ENCODE measurements at regions not wholly inside any gene's neighbourhood (a gene's known extent, or its start where the extent isn't known, plus 50 kb on each side); places are given as distances from the start of the nearest gene placed in this dataset.

GRCh38 chr5:5602554-5602953 is 180.1 kb downstream of the ICE1 start:
- ATAC-seq: no peak
- H3K27ac ChIP-seq: no peak overlapping the region
- no peaks in the 10 kb centered on the region for H3K36me3 ChIP-seq
- H3K27me3 ChIP-seq: no peaks in the 10 kb centered on the region
- FAIRE-seq: no peak
- intact Hi-C loops (cut with DNase I): no loop called here
- H3K9me3 ChIP-seq: no peaks in the 10 kb centered on the region
- H3K4me3 ChIP-seq: no peak overlapping the region
- 75 to 94% methylated on average over 1 of the region's 1 CpG for WGBS, 2 donors
- no peak for DNase-seq
- H3K4me1 ChIP-seq: no peaks in the 10 kb centered on the region
- no peak for TF ChIP-seq CTCF (IDR thresholded peaks at IDR 0.05)

GRCh38 chr5:5598547-5599113 is 176.2 kb downstream of the ICE1 start:
- H3K9me3 ChIP-seq: no peaks in the 10 kb centered on the region
- H3K4me1 ChIP-seq: no peaks in the 10 kb centered on the region
- H3K27me3 ChIP-seq: peaks cover 0 to 4% (median 0%) of the 10 kb centered on the region in 4 donors
- intact Hi-C loops (cut with DNase I): no loop called here
- FAIRE-seq (no peak), ATAC-seq (no peak), DNase-seq (no peak)
- no peaks in the 10 kb centered on the region for H3K36me3 ChIP-seq
- 65 to 74% methylated on average over 8 of the region's 8 CpGs for WGBS, 2 donors
- H3K4me3 ChIP-seq: no peak overlapping the region
- H3K27ac ChIP-seq: no peak overlapping the region
- no peak for TF ChIP-seq CTCF (IDR thresholded peaks at IDR 0.05)

- FAIRE-seq (no peak), ATAC-seq (no peak), DNase-seq (no peak)
- no peak for TF ChIP-seq CTCF (IDR thresholded peaks at IDR 0.05)
- Histone ChIP-seq H3K9me3 (no peaks in the 10 kb centered on the region), H3K27ac (no peak overlapping the region), H3K27me3 (peaks cover 0 to 7% (median 0%) of the 10 kb centered on the region in 4 donors), H3K36me3 (no peaks in the 10 kb centered on the region), H3K4me3 (no peak overlapping the region), H3K4me1 (no peaks in the 10 kb centered on the region)
- intact Hi-C loops (cut with DNase I): no loop called here
Observed at GRCh38 chr5:5593391-5593790, 170.9 kb downstream of the ICE1 start.

GRCh38 chr5:5592541-5592940 is 170.1 kb downstream of the ICE1 start:
- DNase-seq (no peak), FAIRE-seq (no peak), ATAC-seq (no peak)
- TF ChIP-seq CTCF (IDR thresholded peaks at IDR 0.05): no peak
- Histone ChIP-seq H3K27ac (no peak overlapping the region), H3K9me3 (no peaks in the 10 kb centered on the region), H3K4me3 (no peak overlapping the region), H3K4me1 (no peaks in the 10 kb centered on the region), H3K36me3 (no peaks in the 10 kb centered on the region), H3K27me3 (peaks cover 0 to 7% (median 0%) of the 10 kb centered on the region in 4 donors)
- WGBS, 2 donors: 64 to 76% methylated on average over 5 of the region's 5 CpGs
- intact Hi-C loops (cut with DNase I): no loop called here

GRCh38 chr5:5591567-5591966 is 169.1 kb downstream of the ICE1 start:
- no peaks in the 10 kb centered on the region for H3K36me3 ChIP-seq
- no peak overlapping the region for H3K27ac ChIP-seq
- DNase-seq (no peak), FAIRE-seq (no peak), ATAC-seq (no peak)
- no peak for TF ChIP-seq CTCF (IDR thresholded peaks at IDR 0.05)
- intact Hi-C loops (cut with DNase I): no loop called here
- no peaks in the 10 kb centered on the region for H3K4me1 ChIP-seq
- peaks cover 0 to 7% (median 0%) of the 10 kb centered on the region in 4 donors for H3K27me3 ChIP-seq
- no peaks in the 10 kb centered on the region for H3K9me3 ChIP-seq
- no peak overlapping the region for H3K4me3 ChIP-seq
- 53 to 65% methylated on average over 6 of the region's 6 CpGs for WGBS, 2 donors
